ENCODE measurements at regions not wholly inside any gene's neighbourhood (a gene's known extent, or its start where the extent isn't known, plus 50 kb on each side); places are given as distances from the start of the nearest gene placed in this dataset.

- ChIA-PET CTCF (no interaction called here), POLR2A (no interaction called here)
- intact Hi-C loops (cut with micrococcal nuclease; ENCODE audit: unreplicated experiment), result no loop called here
Measured at GRCh38 chr6:43868467-43868866, 98.5 kb downstream of the VEGFA start.

GRCh38 chr6:43867996-43868395, 98.0 kb downstream of the VEGFA start:
- Histone ChIP-seq H3K27ac (ENCODE audit: low read length) (no peak overlapping the region), H3K27me3 (ENCODE audit: control insufficient read depth, insufficient read depth, low read length) (no peaks in the 10 kb centered on the region), H3K4me3 (ENCODE audit: low read depth in 2 of 2, low read length in 2 of 2) (no peak overlapping the region), H3K4me1 (ENCODE audit: control insufficient read depth, insufficient read depth, low read length) (no peaks in the 10 kb centered on the region), H3K9me3 (ENCODE audit: control insufficient read depth, insufficient read depth, low read depth, low read length) (no peaks in the 10 kb centered on the region), H3K36me3 (ENCODE audit: control insufficient read depth, insufficient read depth, low read length) (no peaks in the 10 kb centered on the region)
- intact Hi-C loops (cut with micrococcal nuclease; ENCODE audit: unreplicated experiment) (no loop called here), in situ Hi-C loops (cut with HindIII; ENCODE audit: low pct_unique_long_range_greater_than_20kb, low sequenced_read_pairs) (no loop called here)
- ATAC-seq, result no peak
- DNase-seq (ENCODE audit: low read depth, low spot score), result no peak
- ChIA-PET POLR2A (no interaction called here), CTCF (no interaction called here)
- no TSS peak for BruUV-seq (replicated peaks)
- TF ChIP-seq POLR2AphosphoS5 (IDR thresholded peaks at IDR 0.05; ENCODE audit: low read depth, low read length), result no peak
- TF ChIP-seq REST (IDR thresholded peaks at IDR 0.05; ENCODE audit: insufficient read depth in 1 of 2, low read depth in 2 of 2, low read length in 1 of 2), result no peak
- no peak for TF ChIP-seq CTCF (IDR thresholded peaks at IDR 0.05)
- TF ChIP-seq SIN3A (IDR thresholded peaks at IDR 0.05; ENCODE audit: borderline replicate concordance, insufficient read depth, low read depth, low read length), result no peak
- TF ChIP-seq TCF7L2 (IDR thresholded peaks at IDR 0.05; ENCODE audit: low read depth, low read length), result no peak

More at GRCh38 chr6:43868467-43868866, 98.5 kb downstream of the VEGFA start:
- no TSS peak for BruUV-seq (replicated peaks)
- DNase-seq (ENCODE audit: low read depth, low spot score) (no peak), ATAC-seq (no peak)
- Histone ChIP-seq H3K27me3 (ENCODE audit: control insufficient read depth, insufficient read depth, low read length) (no peaks in the 10 kb centered on the region), H3K27ac (ENCODE audit: low read length) (no peak overlapping the region), H3K4me3 (ENCODE audit: low read depth in 2 of 2, low read length in 2 of 2) (no peak overlapping the region), H3K4me1 (ENCODE audit: control insufficient read depth, insufficient read depth, low read length) (no peaks in the 10 kb centered on the region), H3K36me3 (ENCODE audit: control insufficient read depth, insufficient read depth, low read length) (no peaks in the 10 kb centered on the region), H3K9me3 (ENCODE audit: control insufficient read depth, insufficient read depth, low read depth, low read length) (no peaks in the 10 kb centered on the region)
- in situ Hi-C loops (cut with HindIII; ENCODE audit: low pct_unique_long_range_greater_than_20kb, low sequenced_read_pairs), result no loop called here
- TF ChIP-seq TCF7L2 (IDR thresholded peaks at IDR 0.05; ENCODE audit: low read depth, low read length) (no peak), REST (IDR thresholded peaks at IDR 0.05; ENCODE audit: insufficient read depth in 1 of 2, low read depth in 2 of 2, low read length in 1 of 2) (no peak), SIN3A (IDR thresholded peaks at IDR 0.05; ENCODE audit: borderline replicate concordance, insufficient read depth, low read depth, low read length) (no peak), CTCF (IDR thresholded peaks at IDR 0.05) (no peak), POLR2AphosphoS5 (IDR thresholded peaks at IDR 0.05; ENCODE audit: low read depth, low read length) (no peak)

Data from Panc1 (cell line).